Nephron progenitor cell (in vitro differentiated cells): ENCODE measurements at regions not wholly inside any gene's neighbourhood (a gene's known extent, or its start where the extent isn't known, plus 50 kb on each side); places are given as distances from the start of the nearest gene placed in this dataset.

ENCODE experiments used
- DNase-seq: peaks from one replicate; pipeline ENCODE4 v3.0.0; 2021
- H3K27ac Mint-ChIP-seq: 2 replicates; pipeline ENCODE4 v1.8.0; 2021; ENCODE audit warnings: mild to moderate bottlenecking, moderate library complexity, mixed read lengths
- H3K27me3 Mint-ChIP-seq: 2 replicates; pipeline ENCODE4 v1.8.0; 2021; ENCODE audit warnings: mild to moderate bottlenecking, low read depth, mixed read lengths; ENCODE audit not compliant: poor library complexity
- H3K36me3 Mint-ChIP-seq: 2 replicates; pipeline ENCODE4 v1.8.0; 2021; ENCODE audit warnings: low read depth, mixed read lengths
- H3K4me1 Mint-ChIP-seq: 2 replicates; pipeline ENCODE4 v1.8.0; 2021; ENCODE audit warnings: mixed read lengths
- H3K4me3 Mint-ChIP-seq: 2 replicates; pipeline ENCODE4 v1.8.0; 2021; ENCODE audit warnings: mild to moderate bottlenecking, moderate library complexity, mixed read lengths
- H3K9me3 Mint-ChIP-seq: 2 replicates; pipeline ENCODE4 v1.8.0; 2021; ENCODE audit warnings: mild to moderate bottlenecking, moderate library complexity, mixed read lengths
- TF ChIP-seq, protein P1 (sequence below): fragments of 200-600 bp; sonication (generic); IDR thresholded peaks from 2 replicates; pipeline ENCODE4 v1.5.0; 2021; ENCODE audit warnings: antibody characterized with exemption

DNA sequence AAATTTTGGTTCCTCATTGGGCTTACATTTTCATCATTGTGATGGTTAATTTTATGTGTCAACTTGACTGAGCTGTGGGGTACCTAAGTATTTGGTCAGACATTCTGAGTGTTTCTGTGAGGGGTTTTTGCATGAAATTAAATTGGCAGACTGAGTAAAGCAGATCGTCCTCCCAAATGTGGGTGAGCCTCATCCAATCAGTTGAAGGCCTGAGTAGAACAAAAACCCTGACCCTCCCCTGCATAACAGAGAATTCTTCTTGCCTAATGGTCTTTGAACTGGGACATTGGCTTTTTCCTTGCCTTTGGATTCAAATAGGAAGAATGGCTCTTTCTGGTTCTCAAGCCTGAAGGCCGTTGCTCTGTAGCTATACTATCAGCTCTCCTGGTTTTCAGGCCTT, 59.1 kb upstream of the JUN start:
- Mint-ChIP-seq H3K9me3 (no peaks in the 10 kb centered on the region), H3K4me3 (no peak overlapping the region), H3K27ac (no peak overlapping the region), H3K4me1 (peaks cover 8% of the 10 kb centered on the region), H3K27me3 (peaks cover 5% of the 10 kb centered on the region), H3K36me3 (no peaks in the 10 kb centered on the region)
- TF ChIP-seq, protein P1, sequence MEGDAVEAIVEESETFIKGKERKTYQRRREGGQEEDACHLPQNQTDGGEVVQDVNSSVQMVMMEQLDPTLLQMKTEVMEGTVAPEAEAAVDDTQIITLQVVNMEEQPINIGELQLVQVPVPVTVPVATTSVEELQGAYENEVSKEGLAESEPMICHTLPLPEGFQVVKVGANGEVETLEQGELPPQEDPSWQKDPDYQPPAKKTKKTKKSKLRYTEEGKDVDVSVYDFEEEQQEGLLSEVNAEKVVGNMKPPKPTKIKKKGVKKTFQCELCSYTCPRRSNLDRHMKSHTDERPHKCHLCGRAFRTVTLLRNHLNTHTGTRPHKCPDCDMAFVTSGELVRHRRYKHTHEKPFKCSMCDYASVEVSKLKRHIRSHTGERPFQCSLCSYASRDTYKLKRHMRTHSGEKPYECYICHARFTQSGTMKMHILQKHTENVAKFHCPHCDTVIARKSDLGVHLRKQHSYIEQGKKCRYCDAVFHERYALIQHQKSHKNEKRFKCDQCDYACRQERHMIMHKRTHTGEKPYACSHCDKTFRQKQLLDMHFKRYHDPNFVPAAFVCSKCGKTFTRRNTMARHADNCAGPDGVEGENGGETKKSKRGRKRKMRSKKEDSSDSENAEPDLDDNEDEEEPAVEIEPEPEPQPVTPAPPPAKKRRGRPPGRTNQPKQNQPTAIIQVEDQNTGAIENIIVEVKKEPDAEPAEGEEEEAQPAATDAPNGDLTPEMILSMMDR: no peak
- DNase-seq: no peak

DNA sequence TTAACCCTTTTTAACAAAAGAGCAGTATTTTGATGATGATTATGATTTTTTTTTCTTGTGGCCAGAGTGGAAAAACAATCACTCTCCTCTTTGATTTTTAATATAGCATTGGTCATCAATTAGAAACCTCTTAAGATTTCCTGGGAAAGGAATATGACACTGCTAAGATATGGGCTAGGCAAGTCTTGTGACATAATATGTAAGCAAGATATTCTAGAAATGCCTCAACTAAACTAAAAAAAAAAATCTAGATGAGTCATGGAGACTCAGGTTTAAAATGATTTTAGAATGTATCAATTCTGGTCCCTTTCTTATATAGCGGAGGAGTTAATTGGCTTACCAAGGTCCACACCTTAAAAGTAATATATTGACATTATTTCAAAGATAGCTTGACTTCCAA, 60.3 kb upstream of the JUN start:
- TF ChIP-seq, protein P1: no peak
- H3K9me3 Mint-ChIP-seq: no peaks in the 10 kb centered on the region
- no peak overlapping the region for H3K4me3 Mint-ChIP-seq
- H3K36me3 Mint-ChIP-seq: no peaks in the 10 kb centered on the region
- H3K27me3 Mint-ChIP-seq: peaks cover 5% of the 10 kb centered on the region
- peaks cover 8% of the 10 kb centered on the region for H3K4me1 Mint-ChIP-seq
- DNase-seq: no peak
- no peak overlapping the region for H3K27ac Mint-ChIP-seq

DNA sequence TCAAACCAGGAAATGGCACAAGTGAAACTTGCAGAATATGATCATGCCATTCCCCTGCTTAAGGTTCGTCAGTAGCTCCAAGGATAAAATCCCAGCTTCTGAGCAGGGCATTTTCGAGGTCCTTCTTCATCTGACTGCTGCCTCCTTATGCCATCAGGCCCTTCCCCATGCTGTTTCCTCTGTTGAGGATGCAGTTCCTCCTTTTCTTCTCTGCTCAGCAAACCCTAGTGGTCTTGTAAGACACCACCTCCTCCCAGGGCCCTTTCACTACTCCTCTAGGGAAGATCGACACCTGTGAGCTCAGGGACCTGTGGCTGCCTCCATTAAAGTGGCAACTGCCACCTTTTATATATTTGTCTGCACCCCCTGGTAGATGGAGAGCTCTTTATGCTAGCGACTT, 62.1 kb upstream of the JUN start:
- Mint-ChIP-seq H3K9me3 (no peaks in the 10 kb centered on the region), H3K27me3 (peaks cover 5% of the 10 kb centered on the region), H3K36me3 (no peaks in the 10 kb centered on the region), H3K4me1 (peaks cover 8% of the 10 kb centered on the region), H3K27ac (no peak overlapping the region), H3K4me3 (no peak overlapping the region)
- TF ChIP-seq, protein P1: no peak
- no peak for DNase-seq

DNA sequence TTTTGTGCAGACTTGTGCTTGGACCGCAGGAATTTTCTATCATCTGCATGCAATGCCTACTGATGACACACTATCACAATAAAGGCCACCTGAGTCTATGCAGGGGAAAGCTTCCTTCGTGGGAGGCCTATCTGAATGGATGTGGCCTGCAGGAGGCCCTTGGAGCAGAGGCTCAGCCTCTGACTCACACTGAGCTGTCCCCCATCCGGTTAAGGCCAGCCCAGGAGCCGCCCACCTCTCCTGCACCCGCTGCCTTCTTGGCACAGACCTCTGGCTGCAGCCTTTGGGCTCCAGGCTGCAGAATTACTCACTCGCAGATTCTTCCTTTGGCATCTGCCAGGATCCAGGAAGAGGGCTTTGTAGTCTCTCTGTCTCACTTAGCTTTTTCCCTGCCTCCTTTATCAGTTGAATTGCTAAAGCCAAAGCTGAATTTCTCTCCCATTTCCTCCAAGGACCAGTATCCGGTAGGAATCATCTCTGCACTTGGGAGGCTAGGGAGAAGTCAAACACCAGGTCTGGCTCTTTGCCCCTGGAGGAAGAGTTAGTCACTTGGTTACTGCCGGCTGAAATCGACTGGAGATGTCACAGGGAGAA, 65.1 kb upstream of the JUN start:
- Mint-ChIP-seq H3K27me3 (peaks cover 5% of the 10 kb centered on the region), H3K4me3 (no peak overlapping the region), H3K36me3 (no peaks in the 10 kb centered on the region), H3K27ac (no peak overlapping the region), H3K9me3 (no peaks in the 10 kb centered on the region), H3K4me1 (peaks cover 22% of the 10 kb centered on the region)
- DNase-seq: no peak
- TF ChIP-seq, protein P1: no peak

DNA sequence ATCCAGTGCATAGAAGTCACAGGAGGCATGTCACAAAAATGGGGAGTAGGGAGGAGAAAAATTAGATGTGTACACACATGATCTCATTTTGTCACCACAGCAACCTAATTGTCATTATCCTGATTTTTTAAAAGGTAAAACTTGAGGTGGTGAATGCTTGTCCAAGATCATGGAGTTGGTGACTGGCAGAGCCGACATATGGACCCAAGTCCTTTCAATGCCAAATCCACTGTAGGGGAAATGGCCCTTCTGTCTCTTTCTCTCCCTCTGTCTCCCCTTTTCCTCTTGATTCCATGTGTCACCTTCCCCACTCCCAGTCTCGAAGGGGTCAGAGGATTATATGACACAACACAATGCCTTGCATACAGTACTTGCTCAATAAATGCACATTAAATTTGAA, 65.7 kb upstream of the JUN start:
- TF ChIP-seq, protein P1: no peak
- Mint-ChIP-seq H3K4me3 (no peak overlapping the region), H3K27me3 (peaks cover 5% of the 10 kb centered on the region)

DNA sequence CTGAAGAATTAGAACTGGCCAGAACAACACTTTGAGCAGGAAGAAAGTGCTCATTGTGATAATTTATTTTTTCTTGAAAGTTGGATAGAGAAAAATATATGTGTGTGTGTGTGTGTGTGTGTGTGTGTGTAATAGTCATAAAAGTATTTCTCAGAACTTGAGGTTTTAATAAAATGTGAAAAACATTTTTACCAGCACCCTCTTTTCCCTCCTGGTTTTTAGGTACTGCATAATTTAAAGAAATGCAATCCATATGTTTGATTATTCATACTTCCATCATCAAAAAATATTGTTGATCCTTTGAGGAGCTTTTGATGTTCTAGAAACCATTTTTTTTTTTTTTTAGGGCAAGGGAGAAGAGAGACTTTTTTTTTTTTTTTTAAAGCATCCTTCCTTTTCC, 66.8 kb upstream of the JUN start:
- Mint-ChIP-seq H3K4me1 (peaks cover 33% of the 10 kb centered on the region), H3K27me3 (peaks cover 5% of the 10 kb centered on the region), H3K27ac (no peak overlapping the region), H3K9me3 (no peaks in the 10 kb centered on the region), H3K36me3 (no peaks in the 10 kb centered on the region), H3K4me3 (no peak overlapping the region)
- TF ChIP-seq, protein P1: no peak
- no peak for DNase-seq

More for the DNA sequence above, 65.7 kb upstream of the JUN start:
- H3K4me1 Mint-ChIP-seq: peaks cover 24% of the 10 kb centered on the region
- H3K27ac Mint-ChIP-seq: no peak overlapping the region
- H3K36me3 Mint-ChIP-seq: no peaks in the 10 kb centered on the region
- no peaks in the 10 kb centered on the region for H3K9me3 Mint-ChIP-seq
- DNase-seq: no peak
